SIG-M5 treated with dmso at 0.1 percent for 504 hours (cell line): ENCODE measurements at regions not wholly inside any gene's neighbourhood (a gene's known extent, or its start where the extent isn't known, plus 50 kb on each side); places are given as distances from the start of the nearest gene placed in this dataset.

ENCODE experiments used
- DNase-seq: peaks from one replicate; lab custom pipeline; 2025; ENCODE audit not compliant: unreplicated experiment; lab: John Stamatoyannopoulos, UW

- no peak for DNase-seq
Observed at GRCh38 chr15:86021281-86022264, 58.1 kb upstream of the AGBL1 start.

DNA sequence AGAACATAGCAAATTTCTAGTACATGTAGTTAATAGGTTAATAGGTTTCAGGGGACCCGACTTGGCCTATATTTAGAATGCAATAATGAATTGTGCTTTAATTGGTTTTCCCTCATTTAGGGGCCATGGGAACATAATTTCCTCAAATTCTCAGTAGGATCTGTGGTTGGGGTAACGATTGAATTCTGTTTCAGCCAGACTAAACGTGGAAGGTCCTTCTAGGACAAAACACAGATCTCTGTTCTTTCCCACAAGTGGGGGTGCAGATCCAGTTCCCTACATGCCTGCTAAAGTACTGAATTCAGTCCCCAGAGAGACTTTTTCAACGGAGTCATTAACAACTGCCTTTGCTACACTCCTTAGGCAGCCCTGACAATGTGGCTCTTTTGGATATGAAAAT, 50.7 kb upstream of the AGBL1 start:
- no peak for DNase-seq
